ENCODE measurements at regions not wholly inside any gene's neighbourhood (a gene's known extent, or its start where the extent isn't known, plus 50 kb on each side); places are given as distances from the start of the nearest gene placed in this dataset.

- no peak overlapping the region for H3K4me3 ChIP-seq (ENCODE audit: low read length)
- no peak overlapping the region for H3K27ac ChIP-seq (ENCODE audit: low read length)
- no peaks in the 10 kb centered on the region for H3K9me3 ChIP-seq (replicated peaks; ENCODE audit: control insufficient read depth, low read depth, low read length)
- no peaks in the 10 kb centered on the region for H3K4me1 ChIP-seq (ENCODE audit: control insufficient read depth, insufficient read depth, low read length)
- 84% methylated on average over 3 of the region's 5 CpGs for WGBS (ENCODE audit: insufficient coverage)
- H3K27me3 ChIP-seq (ENCODE audit: control insufficient read depth, insufficient read depth, low read length) = no peaks in the 10 kb centered on the region
- no peak for DNase-seq
- no peaks in the 10 kb centered on the region for H3K36me3 ChIP-seq (ENCODE audit: control insufficient read depth, insufficient read depth, low read length)
Observed at GRCh38 chr1:110736900-110737605, 62.3 kb upstream of the KCNA3 start.

GRCh38 chr1:110734133-110734680 lies 59.5 kb upstream of the KCNA3 start:
- no peaks in the 10 kb centered on the region for H3K27me3 ChIP-seq (ENCODE audit: control insufficient read depth, insufficient read depth, low read length)
- H3K4me3 ChIP-seq (ENCODE audit: low read length) = no peak overlapping the region
- no peak for DNase-seq
- no peaks in the 10 kb centered on the region for H3K36me3 ChIP-seq (ENCODE audit: control insufficient read depth, insufficient read depth, low read length)
- 58% methylated on average over 1 of the region's 5 CpGs for WGBS (ENCODE audit: insufficient coverage)
- H3K27ac ChIP-seq (ENCODE audit: low read length) = no peak overlapping the region
- H3K4me1 ChIP-seq (ENCODE audit: control insufficient read depth, insufficient read depth, low read length) = no peaks in the 10 kb centered on the region
- H3K9me3 ChIP-seq (replicated peaks; ENCODE audit: control insufficient read depth, low read depth, low read length) = no peaks in the 10 kb centered on the region

GRCh38 chr1:110731529-110731928 lies 56.8 kb upstream of the KCNA3 start:
- no peaks in the 10 kb centered on the region for H3K9me3 ChIP-seq (replicated peaks; ENCODE audit: control insufficient read depth, low read depth, low read length)
- H3K27ac ChIP-seq (ENCODE audit: low read length) = no peak overlapping the region
- H3K4me3 ChIP-seq (ENCODE audit: low read length) = no peak overlapping the region
- no peak for DNase-seq
- WGBS (ENCODE audit: insufficient coverage) = 72% methylated on average over 3 of the region's 5 CpGs
- no peaks in the 10 kb centered on the region for H3K27me3 ChIP-seq (ENCODE audit: control insufficient read depth, insufficient read depth, low read length)
- H3K4me1 ChIP-seq (ENCODE audit: control insufficient read depth, insufficient read depth, low read length) = no peaks in the 10 kb centered on the region
- H3K36me3 ChIP-seq (ENCODE audit: control insufficient read depth, insufficient read depth, low read length) = no peaks in the 10 kb centered on the region

- no peak for DNase-seq
- no peak overlapping the region for H3K27ac ChIP-seq (ENCODE audit: low read length)
- 84% methylated on average over 3 of the region's 4 CpGs for WGBS (ENCODE audit: insufficient coverage)
- no peaks in the 10 kb centered on the region for H3K27me3 ChIP-seq (ENCODE audit: control insufficient read depth, insufficient read depth, low read length)
- H3K9me3 ChIP-seq (replicated peaks; ENCODE audit: control insufficient read depth, low read depth, low read length) = no peaks in the 10 kb centered on the region
- H3K36me3 ChIP-seq (ENCODE audit: control insufficient read depth, insufficient read depth, low read length) = no peaks in the 10 kb centered on the region
- H3K4me3 ChIP-seq (ENCODE audit: low read length) = no peak overlapping the region
- H3K4me1 ChIP-seq (ENCODE audit: control insufficient read depth, insufficient read depth, low read length) = no peaks in the 10 kb centered on the region
Observed at GRCh38 chr1:110728388-110729001, 53.8 kb upstream of the KCNA3 start.

GRCh38 chr1:110727246-110727645 lies 52.5 kb upstream of the KCNA3 start:
- H3K4me3 ChIP-seq (ENCODE audit: low read length) = no peak overlapping the region
- H3K27ac ChIP-seq (ENCODE audit: low read length) = no peak overlapping the region
- no peaks in the 10 kb centered on the region for H3K27me3 ChIP-seq (ENCODE audit: control insufficient read depth, insufficient read depth, low read length)
- WGBS (ENCODE audit: insufficient coverage) = 72% methylated on average over 2 of the region's 3 CpGs
- DNase-seq = no peak
- no peaks in the 10 kb centered on the region for H3K36me3 ChIP-seq (ENCODE audit: control insufficient read depth, insufficient read depth, low read length)
- no peaks in the 10 kb centered on the region for H3K4me1 ChIP-seq (ENCODE audit: control insufficient read depth, insufficient read depth, low read length)
- no peaks in the 10 kb centered on the region for H3K9me3 ChIP-seq (replicated peaks; ENCODE audit: control insufficient read depth, low read depth, low read length)

- Histone ChIP-seq H3K36me3 (ENCODE audit: control insufficient read depth, insufficient read depth, low read length) (no peaks in the 10 kb centered on the region), H3K9me3 (replicated peaks; ENCODE audit: control insufficient read depth, low read depth, low read length) (no peaks in the 10 kb centered on the region), H3K4me3 (ENCODE audit: low read length) (no peak overlapping the region), H3K27me3 (ENCODE audit: control insufficient read depth, insufficient read depth, low read length) (no peaks in the 10 kb centered on the region), H3K4me1 (ENCODE audit: control insufficient read depth, insufficient read depth, low read length) (no peaks in the 10 kb centered on the region), H3K27ac (ENCODE audit: low read length) (no peak overlapping the region)
- DNase-seq = no peak
Observed at GRCh38 chr1:110726755-110727154, 52.0 kb upstream of the KCNA3 start.
